SK-N-SH (cell line): ENCODE measurements at regions not wholly inside any gene's neighbourhood (a gene's known extent, or its start where the extent isn't known, plus 50 kb on each side); places are given as distances from the start of the nearest gene placed in this dataset.

Experiments used
- CTCF ChIA-PET: fragments of 300-600, 350-600 bp; formaldehyde crosslinking; extraction: SDS; loops from one replicate; lab custom pipeline; 2021; lab: Yijun Ruan, JAX
- POLR2A ChIA-PET: fragments of 350-600 bp; sonication (Branson Sonifier 250); formaldehyde crosslinking; extraction: SDS; loops from one replicate; lab custom pipeline; 2020; ENCODE audit warnings: antibody characterized with exemption, inconsistent platforms; lab: Yijun Ruan, JAX
- DNase-seq: peaks from one replicate; pipeline ENCODE4 v3.0.0; 2012
- H2AFZ ChIP-seq: fragments of 200-600 bp; sonication (generic); 2 replicates; pipeline ENCODE4 v1.8.1; 2016; ENCODE audit warnings: antibody characterized with exemption, mild to moderate bottlenecking, low read depth
- H3F3A ChIP-seq: fragments of 200-600 bp; sonication (generic); replicated peaks from 2 replicates; pipeline ENCODE3; 2016; ENCODE audit warnings: antibody characterized with exemption, mild to moderate bottlenecking; ENCODE audit not compliant: insufficient read depth
- H3K27ac ChIP-seq, 2 experiments: fragments of 200-500 bp in 1 of 2; fragments of 200-600 bp in 1 of 2; sonication (Bioruptor generic) in 1 of 2; sonication (generic), shearing (Covaris generic) in 1 of 2; 2 replicates each; pipeline versions ENCODE4 v1.5.1 to v1.6.1; 2014 to 2016; ENCODE audit warnings: low read depth in 2 of 2, inconsistent platforms in 1 of 2, low read length in 1 of 2, mild to moderate bottlenecking in 1 of 2, mixed read lengths in 1 of 2
- H3K27me3 ChIP-seq: fragments of 200-600 bp; sonication (generic), shearing (Covaris generic); 2 replicates; pipeline ENCODE4 v1.6.1; 2016; ENCODE audit warnings: mixed run types; ENCODE audit not compliant: insufficient read depth
- H3K36me3 ChIP-seq, 2 experiments: fragments of 200-500 bp in 1 of 2; fragments of 200-600 bp in 1 of 2; sonication (Bioruptor generic) in 1 of 2; sonication (generic) in 1 of 2; replicated peaks in 1 of 2; 2 replicates each; pipeline versions ENCODE3 to v1.5.1; 2014 to 2016; ENCODE audit warnings: low read length in 1 of 2, mild to moderate bottlenecking in 1 of 2; ENCODE audit not compliant: insufficient read depth in 2 of 2, control insufficient read depth in 1 of 2
- H3K4me1 ChIP-seq, 2 experiments: fragments of 200-500 bp in 1 of 2; fragments of 200-600 bp in 1 of 2; sonication (Bioruptor generic) in 1 of 2; sonication (generic), shearing (Covaris generic) in 1 of 2; 2 replicates each; pipeline versions ENCODE4 v1.5.1 to v1.6.1; 2014 to 2016; ENCODE audit warnings: low read depth in 1 of 2, low read length in 1 of 2, mixed run types in 1 of 2; ENCODE audit not compliant: insufficient read depth in 2 of 2, control insufficient read depth in 1 of 2
- H3K4me2 ChIP-seq: fragments of 200-600 bp; sonication (generic), shearing (Covaris generic); 2 replicates; pipeline ENCODE4 v1.6.1; 2017; ENCODE audit warnings: mixed run types
- H3K4me3 ChIP-seq, 2 experiments: fragments of 200-500 bp in 1 of 2; fragments of 200-600 bp in 1 of 2; sonication (Bioruptor generic) in 1 of 2; sonication (generic), shearing (Covaris generic) in 1 of 2; 2 replicates each; pipeline versions ENCODE4 v1.5.1 to v1.8.1; 2014 to 2016; ENCODE audit warnings: low read depth in 2 of 2, inconsistent platforms in 1 of 2, low read length in 1 of 2, mild to moderate bottlenecking in 1 of 2, mixed read lengths in 1 of 2, moderate library complexity in 1 of 2
- H3K79me2 ChIP-seq: fragments of 200-600 bp; sonication (generic); 2 replicates; pipeline ENCODE4 v1.8.1; 2017; ENCODE audit warnings: mild to moderate bottlenecking; ENCODE audit not compliant: insufficient read depth
- H3K9ac ChIP-seq: fragments of 200-600 bp; sonication (generic); 2 replicates; pipeline ENCODE4 v1.6.1; 2017; ENCODE audit warnings: mixed run types
- H3K9me2 ChIP-seq: fragments of 200-600 bp; sonication (generic); 2 replicates; pipeline ENCODE4 v1.6.1; 2017; ENCODE audit warnings: mixed run types
- H3K9me3 ChIP-seq: fragments of 200-600 bp; sonication (generic); 2 replicates; pipeline ENCODE4 v1.6.1; 2017; ENCODE audit warnings: mixed run types, mild to moderate bottlenecking, moderate library complexity
- H4K20me1 ChIP-seq: fragments of 200-600 bp; sonication (generic); 2 replicates; pipeline ENCODE4 v1.6.1; 2017; ENCODE audit warnings: mild to moderate bottlenecking, mixed run types; ENCODE audit not compliant: insufficient read depth
- CHD2 ChIP-seq: fragments of 150-350 bp; IDR thresholded peaks from 2 replicates; pipeline ENCODE4 v1.6.1; 2018; ENCODE audit warnings: low read length; ENCODE audit not compliant: partially characterized antibody
- ELF1 ChIP-seq: IDR thresholded peaks from 2 replicates; pipeline ENCODE4 v1.4.0; 2012
- EP300 ChIP-seq, 2 experiments: IDR thresholded peaks; 2 replicates each; pipeline versions ENCODE4 v1.4.0 to v1.6.1; 2012; ENCODE audit warnings: borderline replicate concordance in 1 of 2, low read depth in 1 of 2, low read length in 1 of 2
- FOSL2 ChIP-seq: IDR thresholded peaks from 2 replicates; pipeline ENCODE4 v1.4.0; 2012; ENCODE audit warnings: low read depth, mild to moderate bottlenecking, moderate library complexity, borderline replicate concordance
- GABPA ChIP-seq: IDR thresholded peaks from 2 replicates; pipeline ENCODE4 v1.4.0; 2012; ENCODE audit warnings: low read depth, mild to moderate bottlenecking
- MAX ChIP-seq: IDR thresholded peaks from 2 replicates; pipeline ENCODE4 v1.4.0; 2012; ENCODE audit warnings: low read depth
- MEF2A ChIP-seq: IDR thresholded peaks from 2 replicates; pipeline ENCODE4 v1.4.0; 2012; ENCODE audit warnings: low read depth, borderline replicate concordance
- NFIC ChIP-seq: IDR thresholded peaks from 2 replicates; pipeline ENCODE4 v1.4.0; 2012; ENCODE audit warnings: borderline replicate concordance
- RAD21 ChIP-seq: IDR thresholded peaks from 2 replicates; pipeline ENCODE4 v1.6.1; 2012; ENCODE audit warnings: mild to moderate bottlenecking, low read length
- SMC3 ChIP-seq: IDR thresholded peaks from 2 replicates; pipeline ENCODE4 v1.6.1; 2012; ENCODE audit warnings: low read depth, low read length, improper control_type of control experiment
- TAF1 ChIP-seq: IDR thresholded peaks from 2 replicates; pipeline ENCODE4 v1.6.1; 2012; ENCODE audit warnings: low read depth, mild to moderate bottlenecking, low read length, moderate library complexity, borderline replicate concordance
- TCF12 ChIP-seq: IDR thresholded peaks from 2 replicates; pipeline ENCODE4 v1.4.0; 2012
- TEAD4 ChIP-seq: IDR thresholded peaks from 2 replicates; pipeline ENCODE4 v1.4.0; 2012; ENCODE audit warnings: mild to moderate bottlenecking, borderline replicate concordance; ENCODE audit not compliant: insufficient read depth
- ZBTB33 ChIP-seq: IDR thresholded peaks from 2 replicates; pipeline ENCODE4 v1.4.0; 2012; ENCODE audit warnings: low read depth, borderline replicate concordance
- WGBS: methylation state at CpG from one replicate; pipeline ENCODE4 v1.1.6; 2017; ENCODE audit warnings: low lambda C conversion rate; 5-methylcytosine and 5-hydroxymethylcytosine counted together
- TF ChIP-seq, protein P1 (sequence below): fragments of 150-350 bp; IDR thresholded peaks from 2 replicates; pipeline ENCODE4 v1.6.1; 2016; ENCODE audit warnings: mild to moderate bottlenecking, low read depth, low read length

DNA sequence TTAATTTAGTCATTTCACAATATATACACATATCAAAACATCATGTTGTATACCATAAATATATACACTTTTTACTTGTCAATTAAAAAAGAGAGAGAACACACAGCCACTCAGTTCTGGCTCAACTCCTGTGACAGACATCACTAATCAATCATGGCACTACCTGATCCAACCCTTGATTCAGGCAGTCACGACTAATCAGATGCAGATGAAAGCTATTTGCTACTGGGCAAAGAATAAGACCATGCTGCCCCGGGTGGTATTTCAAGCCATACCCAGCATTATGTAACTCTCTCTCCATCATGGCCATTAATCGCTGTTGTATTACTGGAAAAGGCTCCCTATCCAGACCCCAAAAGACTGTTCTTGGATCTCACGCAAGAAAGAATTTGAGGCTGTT is 345.7 kb downstream of the HAPSTR1 start:
- Histone ChIP-seq H3K4me1 (no peaks in the 10 kb centered on the region; a peak in 1 of 4 replicates), H3K27me3 (no peaks in the 10 kb centered on the region), H3K4me3 (no peak overlapping the region), H3F3A (no peaks in the 10 kb centered on the region), H4K20me1 (no peaks in the 10 kb centered on the region), H3K9me2 (no peaks in the 10 kb centered on the region), H3K4me2 (no peak overlapping the region), H3K9ac (no peak overlapping the region), H2AFZ (no peak overlapping the region), H3K9me3 (no peaks in the 10 kb centered on the region), H3K79me2 (no peaks in the 10 kb centered on the region), H3K36me3 (no peaks in the 10 kb centered on the region), H3K27ac (no peak overlapping the region)
- 26% methylated on average over 4 of the region's 4 CpGs for WGBS
- POLR2A ChIA-PET: no interaction called here
- TF ChIP-seq EP300 (IDR thresholded peaks at IDR 0.05; ENCODE audit: borderline replicate concordance in 1 of 2, low read depth in 1 of 2, low read length in 1 of 2): no peak
- TF ChIP-seq FOSL2: no peak
- TF ChIP-seq, all 33 proteins: peak for 0
- CTCF ChIA-PET: no interaction called here
- peak; percentile 44 for DNase-seq

- H3K9me2 ChIP-seq: no peaks in the 10 kb centered on the region
- DNase-seq: no peak
- no peak overlapping the region for H3K4me3 ChIP-seq
- no peaks in the 10 kb centered on the region for H3K79me2 ChIP-seq
- no peak overlapping the region for H2AFZ ChIP-seq
- POLR2A ChIA-PET: no interaction called here
- H4K20me1 ChIP-seq: no peaks in the 10 kb centered on the region
- no peaks in the 10 kb centered on the region; a peak in 1 of 4 replicates for H3K4me1 ChIP-seq
- TF ChIP-seq NFIC (no peak), ZBTB33 (no peak), TEAD4 (no peak), MAX (no peak), GABPA (no peak), TCF12 (no peak), RAD21 (no peak), TAF1 (no peak), SMC3 (no peak), ELF1 (no peak), MEF2A (no peak), CHD2 (no peak)
- TF ChIP-seq, protein P1, sequence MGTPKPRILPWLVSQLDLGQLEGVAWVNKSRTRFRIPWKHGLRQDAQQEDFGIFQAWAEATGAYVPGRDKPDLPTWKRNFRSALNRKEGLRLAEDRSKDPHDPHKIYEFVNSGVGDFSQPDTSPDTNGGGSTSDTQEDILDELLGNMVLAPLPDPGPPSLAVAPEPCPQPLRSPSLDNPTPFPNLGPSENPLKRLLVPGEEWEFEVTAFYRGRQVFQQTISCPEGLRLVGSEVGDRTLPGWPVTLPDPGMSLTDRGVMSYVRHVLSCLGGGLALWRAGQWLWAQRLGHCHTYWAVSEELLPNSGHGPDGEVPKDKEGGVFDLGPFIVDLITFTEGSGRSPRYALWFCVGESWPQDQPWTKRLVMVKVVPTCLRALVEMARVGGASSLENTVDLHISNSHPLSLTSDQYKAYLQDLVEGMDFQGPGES: no peak
- no peaks in the 10 kb centered on the region for H3K9me3 ChIP-seq
- CTCF ChIA-PET: interaction anchor here (0.6 kb wide), 1 partner anchor 220 kb away, joined by 3 read pairs; no protein-coding TSS in a partner anchor
- no peaks in the 10 kb centered on the region for H3K27me3 ChIP-seq
- no peak overlapping the region for H3K27ac ChIP-seq
- no peaks in the 10 kb centered on the region for H3F3A ChIP-seq
- no peak overlapping the region for H3K9ac ChIP-seq
- H3K4me2 ChIP-seq: no peak overlapping the region
- no peaks in the 10 kb centered on the region for H3K36me3 ChIP-seq
- WGBS: 25% methylated on average over 1 of the region's 1 CpG
These were observed 347.5 kb downstream of the HAPSTR1 start for GRCh38 chr16:9438991-9439390.
